Brain microvascular endothelial cell (primary cell): ENCODE measurements at regions not wholly inside any gene's neighbourhood (a gene's known extent, or its start where the extent isn't known, plus 50 kb on each side); places are given as distances from the start of the nearest gene placed in this dataset.

Experiments used
- DNase-seq: peaks from one replicate; pipeline ENCODE4 v3.0.0-alpha.2; 2020
- H3K27ac ChIP-seq: fragments of 250-450 bp; sonication (Bioruptor Pico); 2 replicates; pipeline ENCODE4 v1.5.1; 2020; ENCODE audit warnings: mild to moderate bottlenecking, moderate library complexity
- H3K27me3 ChIP-seq: fragments of 250-450 bp; sonication (Bioruptor Pico); replicated peaks from 2 replicates; pipeline ENCODE4 v1.5.1; 2020; ENCODE audit warnings: mild to moderate bottlenecking
- H3K36me3 ChIP-seq: fragments of 250-450 bp; sonication (Bioruptor Pico); replicated peaks from 2 replicates; pipeline ENCODE4 v1.5.1; 2020; ENCODE audit warnings: mild to moderate bottlenecking
- H3K4me3 ChIP-seq: 2 replicates; pipeline ENCODE4 v1.5.1; 2011; ENCODE audit warnings: low read depth, mild to moderate bottlenecking, control low read depth, low read length, moderate library complexity
- CTCF ChIP-seq: IDR thresholded peaks from 2 replicates; pipeline ENCODE4 v1.5.1; 2011; ENCODE audit warnings: low read depth, mild to moderate bottlenecking, moderate library complexity, low read length, control low read depth, inconsistent platforms; ENCODE audit errors: missing control alignments
- in situ Hi-C: cut with HindIII; loops from 2 replicates; pipeline ENCODE4 v1.10.0; 2017; ENCODE audit warnings: low sequenced_read_pairs, low pct_ligation_motif_present

GRCh38 chr6:140677781-140678528 is 1303.5 kb upstream of the CITED2 start:
- H3K27ac ChIP-seq: no peak overlapping the region
- H3K4me3 ChIP-seq: no peak overlapping the region
- no peaks in the 10 kb centered on the region for H3K36me3 ChIP-seq
- H3K27me3 ChIP-seq: no peaks in the 10 kb centered on the region
- in situ Hi-C loops: no loop called here
- DNase-seq: no peak
- TF ChIP-seq CTCF: no peak

- no peaks in the 10 kb centered on the region for H3K36me3 ChIP-seq
- no peak overlapping the region for H3K27ac ChIP-seq
- no peak overlapping the region for H3K4me3 ChIP-seq
- peak; percentile 46 for TF ChIP-seq CTCF
- in situ Hi-C loops: no loop called here
- no peaks in the 10 kb centered on the region for H3K27me3 ChIP-seq
- peak; percentile 11 for DNase-seq
Measured at GRCh38 chr6:140671926-140672325, 1297.5 kb upstream of the CITED2 start.

- Histone ChIP-seq H3K4me3 (no peak overlapping the region), H3K27me3 (no peaks in the 10 kb centered on the region), H3K36me3 (no peaks in the 10 kb centered on the region), H3K27ac (no peak overlapping the region)
- no peak for TF ChIP-seq CTCF
- no peak for DNase-seq
- in situ Hi-C loops: no loop called here
Measured at GRCh38 chr6:140670021-140670420, 1295.6 kb upstream of the CITED2 start.

GRCh38 chr6:140669321-140669720 is 1294.9 kb upstream of the CITED2 start:
- in situ Hi-C loops: no loop called here
- Histone ChIP-seq H3K27me3 (no peaks in the 10 kb centered on the region), H3K27ac (no peak overlapping the region), H3K36me3 (no peaks in the 10 kb centered on the region), H3K4me3 (no peak overlapping the region)
- DNase-seq: peak; percentile 20
- no peak for TF ChIP-seq CTCF

GRCh38 chr6:140663772-140664171 is 1289.3 kb upstream of the CITED2 start:
- Histone ChIP-seq H3K4me3 (no peak overlapping the region), H3K27ac (no peak overlapping the region), H3K36me3 (no peaks in the 10 kb centered on the region), H3K27me3 (no peaks in the 10 kb centered on the region)
- TF ChIP-seq CTCF: no peak
- in situ Hi-C loops: no loop called here
- no peak for DNase-seq

GRCh38 chr6:140663094-140663493 is 1288.6 kb upstream of the CITED2 start:
- TF ChIP-seq CTCF: no peak
- in situ Hi-C loops: no loop called here
- Histone ChIP-seq H3K27ac (no peak overlapping the region), H3K27me3 (no peaks in the 10 kb centered on the region), H3K4me3 (no peak overlapping the region), H3K36me3 (no peaks in the 10 kb centered on the region)
- no peak for DNase-seq
